KMS-11 (cell line): ENCODE measurements at regions not wholly inside any gene's neighbourhood (a gene's known extent, or its start where the extent isn't known, plus 50 kb on each side); places are given as distances from the start of the nearest gene placed in this dataset.

Experiments
- H2AFZ ChIP-seq: fragments of 200-600 bp; sonication (generic); 2 replicates; pipeline ENCODE4 v1.6.1; 2016; ENCODE audit warnings: antibody characterized with exemption, mixed run types, low read depth
- H3K27ac ChIP-seq: fragments of 200-600 bp; sonication (generic); 2 replicates; pipeline ENCODE4 v1.6.1; 2016; ENCODE audit warnings: mild to moderate bottlenecking, mixed run types
- H3K27me3 ChIP-seq: fragments of 200-600 bp; sonication (generic); 2 replicates; pipeline ENCODE4 v1.6.1; 2017; ENCODE audit warnings: mild to moderate bottlenecking, low read depth, mixed run types, moderate library complexity; ENCODE audit not compliant: insufficient read depth
- H3K36me3 ChIP-seq: fragments of 200-600 bp; sonication (generic); 2 replicates; pipeline ENCODE4 v1.6.1; 2017; ENCODE audit warnings: mild to moderate bottlenecking, mixed run types; ENCODE audit not compliant: insufficient read depth
- H3K4me1 ChIP-seq: fragments of 200-600 bp; sonication (generic); 2 replicates; pipeline ENCODE4 v1.6.1; 2016; ENCODE audit warnings: mild to moderate bottlenecking, low read depth, mixed run types; ENCODE audit not compliant: poor library complexity, severe bottlenecking
- H3K4me2 ChIP-seq: fragments of 200-600 bp; sonication (generic); 2 replicates; pipeline ENCODE4 v1.7.0; 2016; ENCODE audit warnings: mild to moderate bottlenecking, mixed run types
- H3K4me3 ChIP-seq: fragments of 200-600 bp; sonication (generic); IDR thresholded peaks from 2 replicates; pipeline ENCODE4 v1.6.1; 2017; ENCODE audit warnings: low read depth, low read length, mixed read lengths; ENCODE audit not compliant: insufficient read depth
- H3K79me2 ChIP-seq: fragments of 200-600 bp; sonication (generic); 2 replicates; pipeline ENCODE4 v1.6.1; 2016; ENCODE audit warnings: low read depth, mixed run types; ENCODE audit not compliant: insufficient read depth
- H3K9ac ChIP-seq: fragments of 200-600 bp; sonication (generic); 2 replicates; pipeline ENCODE4 v1.6.1; 2016; ENCODE audit warnings: mild to moderate bottlenecking, mixed run types
- H4K20me1 ChIP-seq: fragments of 200-600 bp; sonication (generic); 2 replicates; pipeline ENCODE4 v1.6.1; 2016; ENCODE audit warnings: mild to moderate bottlenecking, mixed run types; ENCODE audit not compliant: insufficient read depth
- TF ChIP-seq, protein P1 (sequence below): fragments of 200-600 bp; sonication (generic); conservative IDR thresholded peaks from 2 replicates; pipeline ENCODE4 v1.6.1; 2017; ENCODE audit warnings: low read depth, mild to moderate bottlenecking, antibody characterized with exemption, low read length, moderate library complexity, mixed read lengths

DNA sequence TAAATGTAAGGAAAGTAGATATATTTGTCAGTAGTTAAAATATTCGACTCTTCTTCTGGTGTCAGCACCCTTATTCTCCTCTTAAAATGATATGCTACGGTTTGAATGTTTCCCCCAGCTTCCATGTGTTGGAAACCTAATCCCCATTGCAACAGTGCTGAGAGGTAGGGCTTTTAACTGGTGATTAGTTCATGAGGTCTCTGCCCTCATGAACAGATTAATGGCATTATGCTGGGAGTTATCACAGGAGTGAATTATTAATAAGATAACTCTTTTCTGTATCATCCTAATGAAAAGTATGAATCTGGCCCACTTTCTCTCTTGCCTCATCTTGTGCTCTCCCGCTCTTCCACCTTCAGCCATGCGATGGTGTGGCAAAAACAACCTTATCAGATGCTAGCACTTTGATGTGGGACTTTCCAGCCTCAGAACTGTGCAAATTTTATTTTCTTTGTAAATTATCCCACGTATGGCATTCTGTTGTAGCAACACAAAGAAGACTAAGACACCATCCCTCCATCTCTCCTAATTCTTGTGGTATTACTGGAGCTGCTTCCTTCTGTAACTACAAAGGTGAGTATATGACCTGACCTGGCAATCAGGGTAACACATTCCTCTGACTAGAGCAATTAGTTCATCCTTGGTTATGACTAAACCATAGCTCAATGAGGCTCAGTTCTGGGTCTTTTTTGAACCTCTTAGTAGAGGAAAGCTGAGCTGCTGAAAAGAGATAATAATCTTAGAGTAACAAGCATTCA lies 171.1 kb upstream of the TMEM196 start:
- no peak overlapping the region for H3K9ac ChIP-seq
- no peaks in the 10 kb centered on the region for H3K36me3 ChIP-seq
- H3K79me2 ChIP-seq, result no peaks in the 10 kb centered on the region
- H3K27ac ChIP-seq, result no peak overlapping the region
- H3K4me1 ChIP-seq, result no peaks in the 10 kb centered on the region
- TF ChIP-seq, protein P1, sequence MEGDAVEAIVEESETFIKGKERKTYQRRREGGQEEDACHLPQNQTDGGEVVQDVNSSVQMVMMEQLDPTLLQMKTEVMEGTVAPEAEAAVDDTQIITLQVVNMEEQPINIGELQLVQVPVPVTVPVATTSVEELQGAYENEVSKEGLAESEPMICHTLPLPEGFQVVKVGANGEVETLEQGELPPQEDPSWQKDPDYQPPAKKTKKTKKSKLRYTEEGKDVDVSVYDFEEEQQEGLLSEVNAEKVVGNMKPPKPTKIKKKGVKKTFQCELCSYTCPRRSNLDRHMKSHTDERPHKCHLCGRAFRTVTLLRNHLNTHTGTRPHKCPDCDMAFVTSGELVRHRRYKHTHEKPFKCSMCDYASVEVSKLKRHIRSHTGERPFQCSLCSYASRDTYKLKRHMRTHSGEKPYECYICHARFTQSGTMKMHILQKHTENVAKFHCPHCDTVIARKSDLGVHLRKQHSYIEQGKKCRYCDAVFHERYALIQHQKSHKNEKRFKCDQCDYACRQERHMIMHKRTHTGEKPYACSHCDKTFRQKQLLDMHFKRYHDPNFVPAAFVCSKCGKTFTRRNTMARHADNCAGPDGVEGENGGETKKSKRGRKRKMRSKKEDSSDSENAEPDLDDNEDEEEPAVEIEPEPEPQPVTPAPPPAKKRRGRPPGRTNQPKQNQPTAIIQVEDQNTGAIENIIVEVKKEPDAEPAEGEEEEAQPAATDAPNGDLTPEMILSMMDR, result no peak
- no peak overlapping the region for H2AFZ ChIP-seq
- no peak overlapping the region for H3K4me2 ChIP-seq
- H3K27me3 ChIP-seq, result no peaks in the 10 kb centered on the region
- no peak overlapping the region for H3K4me3 ChIP-seq
- H4K20me1 ChIP-seq, result no peaks in the 10 kb centered on the region

DNA sequence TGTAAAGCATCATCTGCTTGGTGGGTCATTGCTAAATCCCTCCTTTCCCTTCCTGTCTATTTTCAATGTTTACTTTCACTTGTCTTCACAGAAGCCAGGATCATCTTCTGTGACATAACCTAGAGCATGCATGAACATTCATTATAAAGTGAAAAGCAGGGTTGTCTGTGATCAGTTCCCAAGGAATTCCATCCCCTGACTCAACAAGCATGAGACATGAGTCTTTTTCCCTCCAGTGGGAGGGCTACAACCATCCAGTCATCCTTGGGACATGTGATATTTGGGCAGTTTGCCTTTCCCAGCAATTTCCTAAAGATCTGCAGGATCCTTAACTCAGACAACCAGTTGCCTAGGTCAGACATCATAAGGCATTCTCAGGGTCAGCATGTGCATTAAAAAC lies 166.3 kb upstream of the TMEM196 start:
- Histone ChIP-seq H3K4me1 (no peaks in the 10 kb centered on the region), H3K79me2 (no peaks in the 10 kb centered on the region), H3K9ac (no peak overlapping the region), H3K27ac (no peak overlapping the region), H3K27me3 (no peaks in the 10 kb centered on the region), H4K20me1 (no peaks in the 10 kb centered on the region), H2AFZ (no peak overlapping the region), H3K36me3 (no peaks in the 10 kb centered on the region), H3K4me2 (no peak overlapping the region), H3K4me3 (no peak overlapping the region)
- TF ChIP-seq, protein P1, result no peak

DNA sequence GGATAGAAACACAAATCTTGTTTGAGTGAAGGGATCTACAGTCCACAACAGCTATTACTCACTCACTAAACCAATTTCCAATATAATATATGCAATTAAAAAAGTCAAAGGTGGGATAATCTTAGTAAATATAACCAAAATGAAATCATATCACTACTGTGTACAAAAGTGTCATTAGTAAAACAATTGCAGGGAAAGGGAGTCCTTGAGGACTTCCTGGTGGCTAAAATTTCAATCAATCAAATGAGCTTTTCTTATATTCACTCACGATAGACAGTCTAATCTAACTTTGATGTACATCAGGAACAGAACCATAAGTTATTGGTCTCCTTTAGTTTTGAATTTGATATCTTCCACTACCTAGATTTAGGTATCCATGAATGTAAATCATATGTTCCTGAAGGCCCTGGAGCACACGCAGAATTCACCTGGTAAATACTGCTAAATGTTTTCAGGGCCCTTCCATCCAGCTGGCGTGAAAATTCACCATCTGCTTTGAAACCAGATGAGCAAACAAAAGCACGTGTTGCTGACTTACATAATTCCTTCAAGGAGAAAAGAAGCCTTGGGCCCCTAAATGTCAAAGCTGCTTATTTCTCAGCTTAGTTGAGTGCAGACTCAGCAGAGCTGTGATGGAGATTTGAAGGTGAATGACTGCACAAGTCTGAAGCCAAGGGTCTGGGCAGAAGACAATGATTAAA lies 159.3 kb upstream of the TMEM196 start:
- TF ChIP-seq, protein P1, result no peak
- no peak overlapping the region for H2AFZ ChIP-seq

DNA sequence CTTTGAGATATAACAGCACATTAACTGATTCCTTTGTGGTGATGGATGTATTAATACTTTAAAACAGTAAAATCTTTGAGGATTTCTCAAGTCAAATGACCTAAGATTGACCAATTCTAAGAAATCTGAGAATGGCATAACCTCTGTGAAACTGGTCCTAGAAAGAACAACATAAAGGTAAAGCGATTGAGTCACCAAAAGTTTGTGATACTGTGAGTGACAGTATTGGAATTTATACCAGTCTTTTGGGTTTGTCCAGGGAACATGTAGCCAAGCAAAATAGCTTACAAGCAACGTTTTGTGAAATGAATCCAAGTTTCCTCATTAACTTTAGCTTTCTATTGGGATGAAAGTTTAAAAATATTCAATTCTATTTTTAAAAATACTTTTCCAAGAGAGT lies 157.4 kb upstream of the TMEM196 start:
- Histone ChIP-seq H3K79me2 (no peaks in the 10 kb centered on the region), H3K4me3 (no peak overlapping the region), H4K20me1 (no peaks in the 10 kb centered on the region), H3K27me3 (no peaks in the 10 kb centered on the region), H3K4me2 (no peak overlapping the region), H3K36me3 (no peaks in the 10 kb centered on the region), H3K4me1 (no peaks in the 10 kb centered on the region), H3K27ac (no peak overlapping the region), H3K9ac (no peak overlapping the region), H2AFZ (no peak overlapping the region)
- TF ChIP-seq, protein P1, result no peak

More for the DNA sequence above, 159.3 kb upstream of the TMEM196 start:
- Histone ChIP-seq H3K79me2 (no peaks in the 10 kb centered on the region), H3K4me2 (no peak overlapping the region), H3K9ac (no peak overlapping the region), H4K20me1 (no peaks in the 10 kb centered on the region), H3K27ac (no peak overlapping the region), H3K4me3 (no peak overlapping the region), H3K4me1 (no peaks in the 10 kb centered on the region), H3K27me3 (no peaks in the 10 kb centered on the region), H3K36me3 (no peaks in the 10 kb centered on the region)
